ENCODE measurements at regions not wholly inside any gene's neighbourhood (a gene's known extent, or its start where the extent isn't known, plus 50 kb on each side); places are given as distances from the start of the nearest gene placed in this dataset.

- Histone ChIP-seq H3K79me2 (ENCODE audit: control insufficient read depth, low read length) (no peaks in the 10 kb centered on the region), H3K4me2 (ENCODE audit: low read length) (no peak overlapping the region), H3K4me1 (ENCODE audit: control insufficient read depth, low read length) (no peaks in the 10 kb centered on the region), H3K9me2 (replicated peaks; ENCODE audit: control insufficient read depth, low read length) (no peaks in the 10 kb centered on the region), H3K4me3 (ENCODE audit: low read length) (no peak overlapping the region), H3K9me3 (ENCODE audit: control insufficient read depth, insufficient read depth, low read length) (no peaks in the 10 kb centered on the region), H3K27me3 (ENCODE audit: control insufficient read depth, low read length) (no peaks in the 10 kb centered on the region), H3F3A (ENCODE audit: control insufficient read depth, insufficient read depth) (no peaks in the 10 kb centered on the region), H4K20me1 (ENCODE audit: control insufficient read depth, insufficient read depth, low read depth, low read length) (no peaks in the 10 kb centered on the region), H3K27ac (ENCODE audit: low read depth, low read length) (no peak overlapping the region), H3K36me3 (ENCODE audit: control insufficient read depth, low read length) (no peaks in the 10 kb centered on the region)
- no peak for TF ChIP-seq EZH2phosphoT487 (IDR thresholded peaks at IDR 0.05; ENCODE audit: borderline replicate concordance, low read length)
- TF ChIP-seq, protein P1, sequence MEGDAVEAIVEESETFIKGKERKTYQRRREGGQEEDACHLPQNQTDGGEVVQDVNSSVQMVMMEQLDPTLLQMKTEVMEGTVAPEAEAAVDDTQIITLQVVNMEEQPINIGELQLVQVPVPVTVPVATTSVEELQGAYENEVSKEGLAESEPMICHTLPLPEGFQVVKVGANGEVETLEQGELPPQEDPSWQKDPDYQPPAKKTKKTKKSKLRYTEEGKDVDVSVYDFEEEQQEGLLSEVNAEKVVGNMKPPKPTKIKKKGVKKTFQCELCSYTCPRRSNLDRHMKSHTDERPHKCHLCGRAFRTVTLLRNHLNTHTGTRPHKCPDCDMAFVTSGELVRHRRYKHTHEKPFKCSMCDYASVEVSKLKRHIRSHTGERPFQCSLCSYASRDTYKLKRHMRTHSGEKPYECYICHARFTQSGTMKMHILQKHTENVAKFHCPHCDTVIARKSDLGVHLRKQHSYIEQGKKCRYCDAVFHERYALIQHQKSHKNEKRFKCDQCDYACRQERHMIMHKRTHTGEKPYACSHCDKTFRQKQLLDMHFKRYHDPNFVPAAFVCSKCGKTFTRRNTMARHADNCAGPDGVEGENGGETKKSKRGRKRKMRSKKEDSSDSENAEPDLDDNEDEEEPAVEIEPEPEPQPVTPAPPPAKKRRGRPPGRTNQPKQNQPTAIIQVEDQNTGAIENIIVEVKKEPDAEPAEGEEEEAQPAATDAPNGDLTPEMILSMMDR (IDR thresholded peaks at IDR 0.05; ENCODE audit: low read depth, low read length, poor library complexity, severe bottlenecking): no peak
Measured at GRCh38 chr16:86319585-86320236, 190.6 kb upstream of the FOXF1 start.

DNA sequence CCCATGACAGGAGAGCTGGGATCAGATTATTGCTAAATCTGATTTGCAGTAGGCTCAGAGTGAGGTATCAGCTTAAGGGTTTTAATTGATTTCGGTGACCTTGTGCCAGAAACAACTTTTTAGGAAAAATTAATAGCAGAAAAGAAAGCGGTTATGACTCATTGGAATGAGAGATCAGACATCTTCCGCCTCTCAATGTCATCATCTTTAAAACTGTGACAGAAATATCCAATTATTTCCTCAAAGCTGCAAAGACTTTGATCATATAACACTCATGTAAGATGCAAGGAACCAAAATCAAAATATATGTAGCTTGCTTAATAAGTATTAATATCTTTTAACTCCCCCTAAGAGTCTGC is 190.1 kb upstream of the FOXF1 start:
- TF ChIP-seq EZH2phosphoT487 (IDR thresholded peaks at IDR 0.05; ENCODE audit: borderline replicate concordance, low read length): no peak
- TF ChIP-seq, protein P1 (IDR thresholded peaks at IDR 0.05; ENCODE audit: low read depth, low read length, poor library complexity, severe bottlenecking): no peak
- Histone ChIP-seq H3K79me2 (ENCODE audit: control insufficient read depth, low read length) (no peaks in the 10 kb centered on the region), H3K9me3 (ENCODE audit: control insufficient read depth, insufficient read depth, low read length) (no peaks in the 10 kb centered on the region), H3K4me2 (ENCODE audit: low read length) (no peak overlapping the region), H3K4me3 (ENCODE audit: low read length) (no peak overlapping the region), H3K4me1 (ENCODE audit: control insufficient read depth, low read length) (no peaks in the 10 kb centered on the region), H3F3A (ENCODE audit: control insufficient read depth, insufficient read depth) (no peaks in the 10 kb centered on the region), H3K36me3 (ENCODE audit: control insufficient read depth, low read length) (no peaks in the 10 kb centered on the region), H3K9me2 (replicated peaks; ENCODE audit: control insufficient read depth, low read length) (no peaks in the 10 kb centered on the region), H4K20me1 (ENCODE audit: control insufficient read depth, insufficient read depth, low read depth, low read length) (no peaks in the 10 kb centered on the region), H3K27me3 (ENCODE audit: control insufficient read depth, low read length) (no peaks in the 10 kb centered on the region), H3K27ac (ENCODE audit: low read depth, low read length) (no peak overlapping the region)

DNA sequence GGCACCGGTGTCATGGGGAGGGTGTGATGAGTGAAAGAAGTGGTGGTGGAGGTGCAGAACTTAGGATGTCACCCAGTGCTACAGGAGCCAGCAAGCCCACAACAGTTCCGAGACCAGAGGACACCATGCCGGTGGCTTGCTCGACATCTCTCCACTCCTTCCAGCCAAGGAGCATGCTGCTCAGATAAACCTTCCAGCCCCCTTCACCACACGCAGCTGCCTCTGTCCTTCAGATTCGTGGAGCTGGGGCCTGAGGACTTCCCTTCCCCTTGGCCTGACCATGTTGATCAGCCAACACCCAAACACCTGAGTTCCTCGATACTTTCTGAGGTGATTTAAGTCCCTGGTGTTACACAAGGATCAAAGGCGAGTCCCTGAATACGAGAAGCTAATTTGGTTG is 188.8 kb upstream of the FOXF1 start:
- no peaks in the 10 kb centered on the region for H4K20me1 ChIP-seq (ENCODE audit: control insufficient read depth, insufficient read depth, low read depth, low read length)
- H3F3A ChIP-seq (ENCODE audit: control insufficient read depth, insufficient read depth): no peaks in the 10 kb centered on the region
- H3K9me2 ChIP-seq (replicated peaks; ENCODE audit: control insufficient read depth, low read length): no peaks in the 10 kb centered on the region
- no peaks in the 10 kb centered on the region for H3K9me3 ChIP-seq (ENCODE audit: control insufficient read depth, insufficient read depth, low read length)
- H3K79me2 ChIP-seq (ENCODE audit: control insufficient read depth, low read length): no peaks in the 10 kb centered on the region
- TF ChIP-seq, protein P1 (IDR thresholded peaks at IDR 0.05; ENCODE audit: low read depth, low read length, poor library complexity, severe bottlenecking): no peak
- TF ChIP-seq EZH2phosphoT487 (IDR thresholded peaks at IDR 0.05; ENCODE audit: borderline replicate concordance, low read length): no peak
- no peaks in the 10 kb centered on the region for H3K4me1 ChIP-seq (ENCODE audit: control insufficient read depth, low read length)
- H3K27me3 ChIP-seq (ENCODE audit: control insufficient read depth, low read length): no peaks in the 10 kb centered on the region
- no peaks in the 10 kb centered on the region for H3K36me3 ChIP-seq (ENCODE audit: control insufficient read depth, low read length)
- no peak overlapping the region for H3K27ac ChIP-seq (ENCODE audit: low read depth, low read length)
- H3K4me3 ChIP-seq (ENCODE audit: low read length): no peak overlapping the region
- no peak overlapping the region for H3K4me2 ChIP-seq (ENCODE audit: low read length)

Data from DOHH2 (cell line).